ENCODE measurements at regions not wholly inside any gene's neighbourhood (a gene's known extent, or its start where the extent isn't known, plus 50 kb on each side); places are given as distances from the start of the nearest gene placed in this dataset.

DNA sequence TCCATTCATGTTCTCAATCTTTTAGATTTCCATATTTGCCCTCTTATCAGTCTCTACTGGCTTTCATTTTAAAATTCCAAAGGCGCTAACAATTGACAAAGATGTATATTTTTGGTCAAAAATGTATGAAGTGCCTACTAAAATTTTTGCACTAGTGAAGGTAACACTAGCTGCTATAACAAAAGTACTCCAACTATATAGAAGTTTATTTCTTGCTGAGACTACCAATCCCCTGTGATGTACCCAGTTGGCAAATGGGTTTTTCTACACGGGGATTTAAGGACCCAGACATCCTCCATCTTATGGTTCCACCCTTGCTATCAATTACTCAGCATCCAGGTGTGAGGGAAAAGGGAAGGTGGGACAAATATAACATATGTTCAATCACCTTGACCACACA, 75.3 kb upstream of the TSPAN8 start:
- Histone ChIP-seq H3K9ac (replicated peaks; ENCODE audit: extremely low read depth, insufficient read depth, low read length) (no peak overlapping the region), H3K4me2 (ENCODE audit: insufficient read depth, low read length) (no peak overlapping the region), H3K27ac (ENCODE audit: insufficient read depth, low read depth, low read length) (no peak overlapping the region), H4K20me1 (replicated peaks; ENCODE audit: control insufficient read depth, extremely low read depth, insufficient read depth, low read length) (no peaks in the 10 kb centered on the region), H2AFZ (ENCODE audit: low read depth, low read length) (no peak overlapping the region), H3K79me2 (ENCODE audit: control insufficient read depth, insufficient read depth, low read length) (no peaks in the 10 kb centered on the region), H3K4me3 (replicated peaks in 1 of 3; ENCODE audit: insufficient read depth in 1 of 3, low read depth in 1 of 3, low read length in 3 of 3) (no peak overlapping the region), H3K9me1 (replicated peaks; ENCODE audit: control insufficient read depth, extremely low read depth, insufficient read depth, low read length) (no peaks in the 10 kb centered on the region), H3K9me3 (replicated peaks; ENCODE audit: control insufficient read depth, insufficient read depth, low read length) (no peaks in the 10 kb centered on the region), H3K36me3 (ENCODE audit: control insufficient read depth in 2 of 2, extremely low read depth in 1 of 2, insufficient read depth in 2 of 2, low read length in 2 of 2) (no peaks in the 10 kb centered on the region), H3K4me1 (ENCODE audit: control insufficient read depth, extremely low read depth, insufficient read depth, low read length) (no peaks in the 10 kb centered on the region), H3K27me3 (ENCODE audit: control insufficient read depth in 2 of 2, insufficient read depth in 2 of 2, low read length in 2 of 2) (no peaks in the 10 kb centered on the region)
- DNase-seq (ENCODE audit: low read depth, low spot score) = no peak
- CTCF ChIA-PET = no interaction called here
- dilution Hi-C loops (cut with MboI; ENCODE audit: extremely low pct_ligation_motif_present, low sequenced_read_pairs) (no loop called here), intact Hi-C loops (cut with micrococcal nuclease) (no loop called here)
- TF ChIP-seq GATA2 (IDR thresholded peaks at IDR 0.05; ENCODE audit: insufficient read depth, insufficient read length, low read depth, low read length) (no peak), POLR2AphosphoS5 (IDR thresholded peaks at IDR 0.05; ENCODE audit: insufficient read depth, low read depth, low read length) (no peak), MYC (IDR thresholded peaks at IDR 0.05; ENCODE audit: low read depth, low read length) (no peak), POLR2A (IDR thresholded peaks at IDR 0.05; ENCODE audit: low read depth, low read length) (no peak), EZH2 (IDR thresholded peaks at IDR 0.05; ENCODE audit: borderline replicate concordance, low read depth, low read length, severe bottlenecking) (no peak)
- TF ChIP-seq, protein P1, sequence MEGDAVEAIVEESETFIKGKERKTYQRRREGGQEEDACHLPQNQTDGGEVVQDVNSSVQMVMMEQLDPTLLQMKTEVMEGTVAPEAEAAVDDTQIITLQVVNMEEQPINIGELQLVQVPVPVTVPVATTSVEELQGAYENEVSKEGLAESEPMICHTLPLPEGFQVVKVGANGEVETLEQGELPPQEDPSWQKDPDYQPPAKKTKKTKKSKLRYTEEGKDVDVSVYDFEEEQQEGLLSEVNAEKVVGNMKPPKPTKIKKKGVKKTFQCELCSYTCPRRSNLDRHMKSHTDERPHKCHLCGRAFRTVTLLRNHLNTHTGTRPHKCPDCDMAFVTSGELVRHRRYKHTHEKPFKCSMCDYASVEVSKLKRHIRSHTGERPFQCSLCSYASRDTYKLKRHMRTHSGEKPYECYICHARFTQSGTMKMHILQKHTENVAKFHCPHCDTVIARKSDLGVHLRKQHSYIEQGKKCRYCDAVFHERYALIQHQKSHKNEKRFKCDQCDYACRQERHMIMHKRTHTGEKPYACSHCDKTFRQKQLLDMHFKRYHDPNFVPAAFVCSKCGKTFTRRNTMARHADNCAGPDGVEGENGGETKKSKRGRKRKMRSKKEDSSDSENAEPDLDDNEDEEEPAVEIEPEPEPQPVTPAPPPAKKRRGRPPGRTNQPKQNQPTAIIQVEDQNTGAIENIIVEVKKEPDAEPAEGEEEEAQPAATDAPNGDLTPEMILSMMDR (IDR thresholded peaks at IDR 0.05; ENCODE audit: extremely low read depth in 1 of 2, insufficient read depth in 1 of 2, low read depth in 1 of 2, low read length in 2 of 2) = no peak
- TF ChIP-seq, protein P2, sequence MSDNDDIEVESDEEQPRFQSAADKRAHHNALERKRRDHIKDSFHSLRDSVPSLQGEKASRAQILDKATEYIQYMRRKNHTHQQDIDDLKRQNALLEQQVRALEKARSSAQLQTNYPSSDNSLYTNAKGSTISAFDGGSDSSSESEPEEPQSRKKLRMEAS (IDR thresholded peaks at IDR 0.05; ENCODE audit: insufficient read depth, insufficient read length) = no peak
- BruUV-seq (replicated peaks) = no TSS peak
- FAIRE-seq = no peak
- POLR2A ChIA-PET = no interaction called here

DNA sequence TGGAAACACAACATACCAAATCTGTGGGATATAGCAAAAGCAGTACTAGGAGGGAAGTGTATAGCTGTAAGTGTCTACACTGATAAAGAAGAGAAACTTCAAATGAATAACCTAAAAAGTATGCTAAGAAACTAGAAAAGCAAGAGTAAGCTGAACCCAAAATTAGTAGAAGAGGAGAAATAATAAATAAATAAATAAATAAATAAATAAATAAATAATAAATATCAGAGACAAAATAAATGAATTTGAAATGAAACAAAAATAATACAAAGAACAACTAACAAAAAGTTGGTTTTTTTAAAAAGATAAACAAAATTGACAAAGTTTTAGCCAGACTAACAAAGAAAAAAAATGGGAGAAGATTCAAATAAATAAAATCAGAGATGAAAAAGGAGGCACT, 72.7 kb upstream of the TSPAN8 start:
- Histone ChIP-seq H3K9me1 (replicated peaks; ENCODE audit: control insufficient read depth, extremely low read depth, insufficient read depth, low read length) (no peaks in the 10 kb centered on the region), H3K27ac (ENCODE audit: insufficient read depth, low read depth, low read length) (no peak overlapping the region), H4K20me1 (replicated peaks; ENCODE audit: control insufficient read depth, extremely low read depth, insufficient read depth, low read length) (no peaks in the 10 kb centered on the region), H3K36me3 (ENCODE audit: control insufficient read depth in 2 of 2, extremely low read depth in 1 of 2, insufficient read depth in 2 of 2, low read length in 2 of 2) (no peaks in the 10 kb centered on the region), H3K4me2 (ENCODE audit: insufficient read depth, low read length) (no peak overlapping the region), H3K9me3 (replicated peaks; ENCODE audit: control insufficient read depth, insufficient read depth, low read length) (no peaks in the 10 kb centered on the region), H3K9ac (replicated peaks; ENCODE audit: extremely low read depth, insufficient read depth, low read length) (no peak overlapping the region), H3K4me3 (replicated peaks in 1 of 3; ENCODE audit: insufficient read depth in 1 of 3, low read depth in 1 of 3, low read length in 3 of 3) (no peak overlapping the region), H3K27me3 (ENCODE audit: control insufficient read depth in 2 of 2, insufficient read depth in 2 of 2, low read length in 2 of 2) (no peaks in the 10 kb centered on the region), H3K79me2 (ENCODE audit: control insufficient read depth, insufficient read depth, low read length) (no peaks in the 10 kb centered on the region), H2AFZ (ENCODE audit: low read depth, low read length) (no peak overlapping the region), H3K4me1 (ENCODE audit: control insufficient read depth, extremely low read depth, insufficient read depth, low read length) (no peaks in the 10 kb centered on the region)
- dilution Hi-C loops (cut with MboI; ENCODE audit: extremely low pct_ligation_motif_present, low sequenced_read_pairs) (no loop called here), intact Hi-C loops (cut with micrococcal nuclease) (no loop called here)
- DNase-seq (ENCODE audit: low read depth, low spot score) (no peak), FAIRE-seq (no peak)
- TF ChIP-seq JUN (IDR thresholded peaks at IDR 0.05; ENCODE audit: borderline replicate concordance, insufficient read depth, insufficient read length, low read depth) = no peak
- TF ChIP-seq, protein P2 (IDR thresholded peaks at IDR 0.05; ENCODE audit: insufficient read depth, insufficient read length) = no peak
- no peak for TF ChIP-seq POLR2AphosphoS5 (IDR thresholded peaks at IDR 0.05; ENCODE audit: insufficient read depth, low read depth, low read length)
- TF ChIP-seq, protein P1 (IDR thresholded peaks at IDR 0.05; ENCODE audit: extremely low read depth in 1 of 2, insufficient read depth in 1 of 2, low read depth in 1 of 2, low read length in 2 of 2) = no peak
- TF ChIP-seq FOS (IDR thresholded peaks at IDR 0.05; ENCODE audit: borderline replicate concordance, insufficient read depth, low read length) = no peak
- no peak for TF ChIP-seq GATA2 (IDR thresholded peaks at IDR 0.05; ENCODE audit: insufficient read depth, insufficient read length, low read depth, low read length)
- TF ChIP-seq EZH2 (IDR thresholded peaks at IDR 0.05; ENCODE audit: borderline replicate concordance, low read depth, low read length, severe bottlenecking) = no peak
- TF ChIP-seq MYC (IDR thresholded peaks at IDR 0.05; ENCODE audit: low read depth, low read length) = no peak
- TF ChIP-seq POLR2A (IDR thresholded peaks at IDR 0.05; ENCODE audit: low read depth, low read length) = no peak
- no TSS peak for BruUV-seq (replicated peaks)
- ChIA-PET CTCF (no interaction called here), POLR2A (no interaction called here)
